Activated T-cell treated with anti-CD3 and anti-CD28 coated beads, Interleukin-2, amount 50 U/mL, for 72 hours (primary cell): ENCODE measurements at regions not wholly inside any gene's neighbourhood (a gene's known extent, or its start where the extent isn't known, plus 50 kb on each side); places are given as distances from the start of the nearest gene placed in this dataset.

Source experiments
- ATAC-seq, 2 donors: fragments of 150-1000 bp; cut with Tn5 transposase; replicated peaks in 1 of 2; 2 replicates each; pipeline ENCODE4 v1.10.0; 2021; ENCODE audit warnings: moderate library complexity in 2 of 2, mild to moderate bottlenecking in 1 of 2
- DNase-seq, 2 donors: peaks; one replicate each; pipeline ENCODE4 v3.0.0; 2021 to 2022; ENCODE audit warnings: mixed read lengths in 1 of 2
- H3K27ac Mint-ChIP-seq: one replicate; pipeline ENCODE4 v1.8.0; 2022; ENCODE audit warnings: mild to moderate bottlenecking, moderate library complexity, mixed read lengths
- H3K27me3 Mint-ChIP-seq: one replicate; pipeline ENCODE4 v1.8.0; 2022; ENCODE audit warnings: low read depth, mixed read lengths
- H3K36me3 Mint-ChIP-seq, 2 donors: one replicate each; pipeline ENCODE4 v1.8.0; 2022; ENCODE audit warnings: mixed read lengths in 2 of 2, mild to moderate bottlenecking in 1 of 2; ENCODE audit not compliant: insufficient read depth in 2 of 2
- H3K4me1 Mint-ChIP-seq: one replicate; pipeline ENCODE4 v1.8.0; 2022; ENCODE audit warnings: low read depth, mixed read lengths
- H3K4me3 Mint-ChIP-seq, 2 donors: one replicate each; pipeline ENCODE4 v1.8.0; 2022; ENCODE audit warnings: mild to moderate bottlenecking in 2 of 2, mixed read lengths in 2 of 2, moderate library complexity in 2 of 2
- H3K9me3 Mint-ChIP-seq, 2 donors: one replicate each; pipeline ENCODE4 v1.8.0; 2022; ENCODE audit warnings: mixed read lengths in 2 of 2

GRCh38 chr17:77394540-77395295, 253.9 kb downstream of the SEC14L1 start:
- DNase-seq: no peak
- no peaks in the 10 kb centered on the region for H3K27me3 Mint-ChIP-seq
- no peaks in the 10 kb centered on the region for H3K36me3 Mint-ChIP-seq
- peaks cover 64% of the 10 kb centered on the region for H3K4me1 Mint-ChIP-seq
- no peak overlapping the region for H3K4me3 Mint-ChIP-seq
- H3K9me3 Mint-ChIP-seq: no peaks in the 10 kb centered on the region
- H3K27ac Mint-ChIP-seq: no peak overlapping the region
- no peak for ATAC-seq

DNA sequence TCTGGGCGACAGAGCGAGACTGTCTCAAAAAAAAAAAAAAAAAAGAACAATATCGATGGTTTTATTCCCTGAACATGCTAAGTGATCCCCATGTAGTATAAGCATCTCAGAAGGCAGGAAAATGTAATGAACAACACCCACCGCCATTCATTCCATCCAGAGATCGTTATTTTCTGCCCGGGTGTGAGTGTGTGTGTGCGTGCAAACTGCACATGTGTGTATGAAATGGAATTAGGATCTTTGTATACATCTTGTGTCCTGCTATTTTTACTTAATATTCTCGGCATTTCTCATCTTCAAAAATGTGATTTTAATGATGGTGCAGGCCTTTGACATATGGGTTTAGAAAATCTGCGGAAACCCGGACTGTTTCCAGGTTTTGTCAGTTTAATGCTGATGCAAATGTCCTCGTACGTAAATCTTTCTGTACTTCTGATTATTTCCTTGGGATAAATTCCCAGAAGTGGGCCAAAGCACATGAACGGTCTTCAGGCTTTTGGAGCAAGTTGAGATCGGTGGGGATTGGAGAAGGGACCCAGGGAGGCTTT, 254.8 kb downstream of the SEC14L1 start:
- H3K27ac Mint-ChIP-seq: no peak overlapping the region
- peaks cover 67% of the 10 kb centered on the region for H3K4me1 Mint-ChIP-seq
- no peaks in the 10 kb centered on the region for H3K27me3 Mint-ChIP-seq
- H3K36me3 Mint-ChIP-seq: no peaks in the 10 kb centered on the region
- no peak for DNase-seq
- no peaks in the 10 kb centered on the region for H3K9me3 Mint-ChIP-seq
- no peak overlapping the region for H3K4me3 Mint-ChIP-seq
- no peak for ATAC-seq

- H3K4me1 Mint-ChIP-seq: peaks cover 67% of the 10 kb centered on the region
- ATAC-seq (no peak), DNase-seq (no peak)
- H3K4me3 Mint-ChIP-seq: no peak overlapping the region
- no peaks in the 10 kb centered on the region for H3K9me3 Mint-ChIP-seq
- H3K27me3 Mint-ChIP-seq: no peaks in the 10 kb centered on the region
- H3K36me3 Mint-ChIP-seq: no peaks in the 10 kb centered on the region
- no peak overlapping the region for H3K27ac Mint-ChIP-seq
These were observed 255.8 kb downstream of the SEC14L1 start for GRCh38 chr17:77396610-77397009.

DNA sequence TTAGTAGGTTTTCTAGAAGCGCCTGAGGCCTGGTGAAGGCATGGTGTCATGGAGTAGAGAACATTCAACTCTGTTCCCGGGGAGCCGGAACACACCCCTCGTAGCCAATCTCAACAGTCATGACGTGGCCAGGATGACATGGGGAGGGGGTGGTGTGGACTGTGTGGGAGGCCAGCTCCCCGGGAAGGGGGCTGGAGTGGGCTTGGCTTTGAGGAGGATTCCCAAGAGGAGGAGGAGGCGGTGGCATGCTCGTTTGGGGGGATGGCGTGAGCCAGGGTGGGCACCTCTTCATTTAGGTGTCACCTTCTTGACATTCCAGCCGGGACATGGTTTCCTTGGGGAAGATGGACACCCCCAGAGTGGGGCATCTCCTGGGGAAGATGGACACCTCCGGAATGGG, 257.5 kb downstream of the SEC14L1 start:
- Mint-ChIP-seq H3K9me3 (no peaks in the 10 kb centered on the region), H3K36me3 (peaks cover 0 to 2% of the 10 kb centered on the region in 2 donors), H3K27ac (no peak overlapping the region), H3K4me3 (no peak overlapping the region), H3K4me1 (peaks cover 67% of the 10 kb centered on the region), H3K27me3 (no peaks in the 10 kb centered on the region)
- no peak for ATAC-seq
- no peak for DNase-seq

DNA sequence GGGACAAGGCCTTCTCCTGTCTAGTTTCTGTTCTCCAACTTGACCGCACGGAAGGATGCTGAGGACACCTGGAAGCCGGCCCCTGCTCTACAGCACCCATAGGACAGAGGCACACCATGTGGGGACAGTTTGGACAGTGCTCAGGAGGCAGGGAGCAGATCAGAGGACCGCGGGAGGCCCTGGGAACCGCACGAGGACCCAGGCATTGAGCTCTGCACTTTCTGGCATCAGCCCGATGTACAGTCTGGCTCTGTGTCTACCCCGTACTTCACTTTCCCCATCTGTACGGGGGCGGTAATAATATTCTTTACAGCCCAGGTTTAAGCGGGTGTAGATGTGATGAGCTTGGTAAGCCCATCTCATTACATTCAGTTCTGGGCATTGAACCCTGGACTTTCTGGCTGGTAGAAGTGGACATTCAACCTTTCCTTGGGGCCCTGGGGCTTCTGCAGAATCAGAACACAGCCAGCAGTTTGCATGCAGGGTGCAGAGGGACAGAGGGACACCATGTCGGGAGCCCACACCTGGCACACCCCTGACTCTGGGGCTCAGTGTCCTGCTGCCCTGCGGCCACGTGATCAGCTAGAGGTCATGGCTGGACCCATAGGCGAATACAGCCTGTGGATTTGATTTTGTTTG, 258.7 kb downstream of the SEC14L1 start:
- ATAC-seq (no peak), DNase-seq (no peak)
- Mint-ChIP-seq H3K4me1 (peaks cover 72% of the 10 kb centered on the region), H3K27me3 (no peaks in the 10 kb centered on the region), H3K4me3 (peak overlapping the region; percentile 79 to 83), H3K27ac (peak overlapping the region; percentile 75), H3K9me3 (no peaks in the 10 kb centered on the region), H3K36me3 (peaks cover 0 to 2% of the 10 kb centered on the region in 2 donors)

DNA sequence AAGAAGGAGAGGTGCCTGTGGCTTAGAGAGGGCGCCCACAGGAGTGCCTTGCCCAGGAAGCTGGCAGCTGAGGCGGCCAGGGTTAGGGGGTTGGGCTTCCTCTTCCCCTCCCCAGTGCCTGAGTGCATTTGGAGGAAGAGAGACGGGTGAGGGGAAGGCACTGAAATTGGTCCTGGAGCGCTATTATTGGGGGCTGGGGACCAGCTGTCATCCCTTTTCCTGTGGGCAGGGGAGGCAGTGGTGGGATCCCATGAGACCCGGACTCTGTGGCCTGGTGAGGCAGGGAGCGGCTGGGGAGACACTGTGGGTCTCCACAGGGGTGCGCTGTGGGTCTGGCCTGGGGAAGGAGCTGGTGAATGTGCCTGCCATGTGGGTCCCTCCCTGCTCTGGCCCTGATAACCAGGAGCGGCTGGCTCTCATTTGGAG, 259.7 kb downstream of the SEC14L1 start:
- Mint-ChIP-seq H3K27me3 (no peaks in the 10 kb centered on the region), H3K36me3 (peaks cover 2 to 8% of the 10 kb centered on the region in 2 donors), H3K4me3 (peak overlapping the region; percentile 79 to 83), H3K27ac (peak overlapping the region; percentile 75), H3K4me1 (peaks cover 78% of the 10 kb centered on the region), H3K9me3 (no peaks in the 10 kb centered on the region)
- ATAC-seq: peak; percentile 80
- peak; percentile 85 to 86 for DNase-seq

- Mint-ChIP-seq H3K36me3 (peaks cover 5 to 8% of the 10 kb centered on the region in 2 donors), H3K4me3 (peak overlapping the region in 1 of 2 donors; percentile 8), H3K9me3 (no peaks in the 10 kb centered on the region), H3K27ac (peak overlapping the region; percentile 76), H3K4me1 (peaks cover 91% of the 10 kb centered on the region), H3K27me3 (no peaks in the 10 kb centered on the region)
- no peak for DNase-seq
- no peak for ATAC-seq
These were observed 261.5 kb downstream of the SEC14L1 start for GRCh38 chr17:77402159-77402731.

GRCh38 chr17:77403854-77404253, 263.1 kb downstream of the SEC14L1 start:
- no peak for DNase-seq
- no peaks in the 10 kb centered on the region for H3K9me3 Mint-ChIP-seq

DNA sequence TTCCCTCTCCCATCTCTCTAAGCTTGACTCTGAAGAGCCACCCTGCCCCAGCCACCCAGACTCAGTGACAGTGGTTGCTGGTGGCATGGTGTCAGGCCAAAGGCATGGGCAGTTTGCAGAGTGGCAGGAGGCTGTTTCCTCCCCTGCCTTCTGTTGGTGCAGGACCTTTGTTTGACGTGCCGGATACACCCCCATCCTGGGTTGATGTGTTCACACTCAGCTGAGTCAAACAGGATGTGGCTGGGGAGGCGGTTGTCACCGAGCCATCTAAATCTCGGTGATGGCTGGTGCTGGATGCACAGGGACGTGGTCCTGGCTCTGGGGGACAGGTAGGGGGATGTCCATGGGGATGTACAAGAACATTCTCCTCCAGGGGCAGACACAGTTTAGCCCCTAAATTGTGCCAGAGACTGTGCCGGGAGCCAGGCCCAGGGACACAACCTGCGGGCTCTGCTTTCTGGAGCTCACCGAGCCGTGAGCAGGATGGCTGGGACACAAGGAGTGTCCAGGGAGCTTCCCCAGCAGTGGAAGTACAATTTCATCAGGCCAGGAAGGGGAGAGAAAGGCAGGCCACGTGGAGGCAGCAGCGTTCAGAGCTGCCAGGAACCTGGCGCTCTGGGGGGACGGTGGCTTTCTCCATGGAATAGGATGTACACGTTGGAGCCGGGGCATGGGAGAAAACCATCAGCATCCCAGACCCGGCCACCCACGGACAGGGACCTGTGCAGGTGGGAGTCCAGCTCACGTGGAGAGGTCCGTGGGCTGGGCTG, 264.2 kb downstream of the SEC14L1 start:
- Mint-ChIP-seq H3K36me3 (peaks cover 5 to 8% of the 10 kb centered on the region in 2 donors), H3K27me3 (no peaks in the 10 kb centered on the region)

More at GRCh38 chr17:77403854-77404253, 263.1 kb downstream of the SEC14L1 start:
- H3K4me1 Mint-ChIP-seq: peaks cover 95% of the 10 kb centered on the region
- peaks cover 5 to 8% of the 10 kb centered on the region in 2 donors for H3K36me3 Mint-ChIP-seq
- H3K27ac Mint-ChIP-seq: peak overlapping the region; percentile 82
- ATAC-seq: no peak
- H3K4me3 Mint-ChIP-seq: peak overlapping the region; percentile 97 to 99
- H3K27me3 Mint-ChIP-seq: no peaks in the 10 kb centered on the region

GRCh38 chr17:77405867-77406732, 265.3 kb downstream of the SEC14L1 start:
- Mint-ChIP-seq H3K36me3 (peaks cover 5 to 8% of the 10 kb centered on the region in 2 donors), H3K27ac (peak overlapping the region; percentile 95), H3K4me3 (peak overlapping the region; percentile 97 to 99), H3K4me1 (peaks cover 94% of the 10 kb centered on the region), H3K27me3 (no peaks in the 10 kb centered on the region), H3K9me3 (no peaks in the 10 kb centered on the region)
- DNase-seq (no peak), ATAC-seq (no peak)

More for the DNA sequence above, 264.2 kb downstream of the SEC14L1 start:
- H3K27ac Mint-ChIP-seq: peak overlapping the region; percentile 95
- ATAC-seq (peak; percentile 87 to 88), DNase-seq (peak; percentile 88 to 91)
- H3K4me3 Mint-ChIP-seq: peak overlapping the region; percentile 97 to 99
- H3K9me3 Mint-ChIP-seq: no peaks in the 10 kb centered on the region
- peaks cover 96% of the 10 kb centered on the region for H3K4me1 Mint-ChIP-seq

- Mint-ChIP-seq H3K36me3 (peaks cover 6 to 7% of the 10 kb centered on the region in 2 donors), H3K9me3 (no peaks in the 10 kb centered on the region), H3K27ac (peak overlapping the region; percentile 39), H3K27me3 (no peaks in the 10 kb centered on the region), H3K4me1 (peaks cover 87% of the 10 kb centered on the region), H3K4me3 (peak overlapping the region; percentile 35 to 97)
- DNase-seq (no peak), ATAC-seq (no peak)
These were observed 266.8 kb downstream of the SEC14L1 start for GRCh38 chr17:77407321-77408277.
